ENCODE measurements at regions not wholly inside any gene's neighbourhood (a gene's known extent, or its start where the extent isn't known, plus 50 kb on each side); places are given as distances from the start of the nearest gene placed in this dataset.
"Not testable (repeated sequence)": the region's sequence is repeated elsewhere in the genome, so short reads cannot be mapped to it uniquely, and the experiment has no call there.

- no peak overlapping the region for H3K27ac ChIP-seq
- in situ Hi-C loops (cut with HindIII; ENCODE audit: low pct_ligation_motif_present, low sequenced_read_pairs) = no loop called here
- no peak for TF ChIP-seq CTCF (IDR thresholded peaks at IDR 0.05; ENCODE audit: low read depth, low read length, missing control alignments)
- no peaks in the 10 kb centered on the region for H3K36me3 ChIP-seq (replicated peaks)
- no peaks in the 10 kb centered on the region for H3K27me3 ChIP-seq (replicated peaks)
- H3K4me3 ChIP-seq (ENCODE audit: low read depth, low read length) = no peak overlapping the region
- DNase-seq = no peak
Observed at GRCh38 chr11:60615497-60615896, 83.9 kb upstream of the MS4A8 start.

DNA sequence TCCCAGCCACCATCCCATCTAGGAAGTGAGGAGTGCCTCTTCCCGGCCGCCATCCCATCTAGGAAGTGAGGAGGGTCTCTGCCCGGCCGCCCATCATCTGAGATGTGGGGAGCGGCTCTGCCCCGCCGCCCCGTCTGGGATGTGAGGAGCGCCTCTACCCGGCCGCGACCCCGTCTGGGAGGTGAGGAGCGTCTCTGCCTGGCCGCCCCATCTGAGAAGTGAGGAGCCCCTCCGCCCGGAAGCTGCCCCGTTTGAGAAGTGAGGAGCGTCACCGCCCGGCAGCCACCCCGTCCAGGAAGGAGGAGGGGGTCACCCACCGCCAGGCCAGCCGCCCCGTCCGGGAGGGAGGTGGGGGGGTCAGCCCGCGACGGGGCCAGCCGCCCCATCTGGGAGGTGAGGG is 77.5 kb upstream of the MS4A8 start:
- H3K27me3 ChIP-seq (replicated peaks); H3K36me3 ChIP-seq (replicated peaks); H3K27ac ChIP-seq; H3K4me3 ChIP-seq (ENCODE audit: low read depth, low read length); in situ Hi-C loops (cut with HindIII; ENCODE audit: low pct_ligation_motif_present, low sequenced_read_pairs); DNase-seq: not testable (repeated sequence)

DNA sequence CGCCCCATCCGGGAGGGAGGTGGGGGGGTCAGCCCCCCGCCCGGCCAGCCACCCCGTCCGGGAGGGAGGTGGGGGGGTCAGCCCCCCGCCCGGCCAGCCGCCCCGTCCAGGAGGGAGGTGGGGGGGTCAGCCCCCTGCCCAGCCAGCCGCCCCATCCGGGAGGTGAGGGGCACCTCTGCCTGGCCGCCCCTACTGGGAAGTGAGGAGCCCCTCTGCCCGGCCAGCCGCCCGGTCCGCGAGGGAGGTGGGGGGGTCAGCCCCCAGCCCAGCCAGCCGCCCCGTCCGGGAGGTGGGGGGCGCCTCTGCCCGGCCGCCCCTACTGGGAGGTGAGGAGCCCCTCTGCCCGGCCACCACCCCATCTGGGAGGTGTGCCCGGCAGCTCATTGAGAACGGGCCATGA is 76.6 kb upstream of the MS4A8 start:
- H3K27ac ChIP-seq; DNase-seq; H3K4me3 ChIP-seq (ENCODE audit: low read depth, low read length); H3K27me3 ChIP-seq (replicated peaks); in situ Hi-C loops (cut with HindIII; ENCODE audit: low pct_ligation_motif_present, low sequenced_read_pairs); H3K36me3 ChIP-seq (replicated peaks): not testable (repeated sequence)

GRCh38 chr11:60625262-60625661 is 74.2 kb upstream of the MS4A8 start:
- no peak overlapping the region for H3K27ac ChIP-seq
- DNase-seq = peak; percentile 70
- in situ Hi-C loops (cut with HindIII; ENCODE audit: low pct_ligation_motif_present, low sequenced_read_pairs) = no loop called here
- H3K27me3 ChIP-seq (replicated peaks) = no peaks in the 10 kb centered on the region
- peak; percentile 51 for TF ChIP-seq CTCF (IDR thresholded peaks at IDR 0.05; ENCODE audit: low read depth, low read length, missing control alignments)
- H3K36me3 ChIP-seq (replicated peaks) = no peaks in the 10 kb centered on the region
- no peak overlapping the region for H3K4me3 ChIP-seq (ENCODE audit: low read depth, low read length)

- DNase-seq = no peak
- no peaks in the 10 kb centered on the region for H3K27me3 ChIP-seq (replicated peaks)
- H3K36me3 ChIP-seq (replicated peaks) = no peaks in the 10 kb centered on the region
Observed at GRCh38 chr11:60629399-60629798, 70.0 kb upstream of the MS4A8 start.

DNA sequence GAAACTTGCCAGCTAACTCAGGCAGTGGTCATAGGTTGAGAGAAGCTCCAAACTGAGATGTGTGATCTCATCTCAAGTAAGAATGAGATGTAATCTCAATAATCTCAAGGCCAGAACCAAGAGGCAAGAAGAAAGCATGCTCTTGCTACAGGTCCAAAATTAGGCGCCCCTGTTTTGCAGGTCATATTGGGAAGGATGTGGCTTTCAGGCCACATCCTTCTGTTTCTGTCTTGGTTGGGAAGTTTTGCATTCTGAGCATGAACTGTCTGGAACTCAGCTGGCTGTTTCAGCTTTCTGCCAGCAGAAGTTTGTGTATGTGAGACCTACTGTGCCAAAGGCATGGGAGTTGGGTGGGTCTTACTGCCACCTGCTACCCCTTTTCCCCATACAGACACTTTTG is 67.5 kb upstream of the MS4A8 start:
- TF ChIP-seq CTCF (IDR thresholded peaks at IDR 0.05; ENCODE audit: low read depth, low read length, missing control alignments) = no peak
- Histone ChIP-seq H3K27me3 (replicated peaks) (no peaks in the 10 kb centered on the region), H3K4me3 (ENCODE audit: low read depth, low read length) (no peak overlapping the region), H3K36me3 (replicated peaks) (no peaks in the 10 kb centered on the region), H3K27ac (no peak overlapping the region)
- in situ Hi-C loops (cut with HindIII; ENCODE audit: low pct_ligation_motif_present, low sequenced_read_pairs) = no loop called here
- no peak for DNase-seq

More at GRCh38 chr11:60629399-60629798, 70.0 kb upstream of the MS4A8 start:
- Histone ChIP-seq H3K27ac (no peak overlapping the region), H3K4me3 (ENCODE audit: low read depth, low read length) (no peak overlapping the region)
- no peak for TF ChIP-seq CTCF (IDR thresholded peaks at IDR 0.05; ENCODE audit: low read depth, low read length, missing control alignments)
- in situ Hi-C loops (cut with HindIII; ENCODE audit: low pct_ligation_motif_present, low sequenced_read_pairs) = no loop called here

DNA sequence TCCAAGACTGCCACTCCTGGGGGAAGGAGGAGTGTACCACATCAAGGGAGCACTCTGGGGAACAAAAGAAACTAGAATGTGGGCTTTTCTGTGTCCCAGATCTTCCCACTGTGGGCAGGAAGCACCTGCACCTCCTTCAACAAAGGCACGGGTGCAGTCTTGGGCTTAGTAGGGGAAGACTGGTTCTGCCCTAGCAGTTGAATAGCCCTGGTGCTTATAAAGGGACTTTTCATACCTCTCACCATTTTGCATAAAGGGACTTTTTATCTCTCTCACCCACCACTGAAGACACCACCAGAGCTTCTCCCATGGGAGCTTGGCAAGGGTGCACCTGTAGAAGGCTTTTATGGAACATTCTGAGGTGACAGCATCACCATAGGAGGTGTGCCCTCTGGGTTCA is 65.8 kb upstream of the MS4A8 start:
- in situ Hi-C loops (cut with HindIII; ENCODE audit: low pct_ligation_motif_present, low sequenced_read_pairs) = no loop called here
- no peak overlapping the region for H3K27ac ChIP-seq
- DNase-seq = no peak
- no peak overlapping the region for H3K4me3 ChIP-seq (ENCODE audit: low read depth, low read length)
- TF ChIP-seq CTCF (IDR thresholded peaks at IDR 0.05; ENCODE audit: low read depth, low read length, missing control alignments) = no peak
- H3K36me3 ChIP-seq (replicated peaks) = no peaks in the 10 kb centered on the region
- H3K27me3 ChIP-seq (replicated peaks) = no peaks in the 10 kb centered on the region

Measured in brain microvascular endothelial cell (primary cell).